Immature natural killer cell (primary cell): ENCODE measurements at regions not wholly inside any gene's neighbourhood (a gene's known extent, or its start where the extent isn't known, plus 50 kb on each side); places are given as distances from the start of the nearest gene placed in this dataset.

Source experiments
- DNase-seq, 3 donors: peaks; one replicate each; pipeline ENCODE4 v3.0.0; 2022; ENCODE audit warnings: mixed read lengths in 1 of 3
- H3K27ac Mint-ChIP-seq, 6 donors: one replicate each; pipeline ENCODE4 v1.8.0; 2020; ENCODE audit warnings: mixed read lengths in 6 of 6, mild to moderate bottlenecking in 5 of 6, inconsistent platforms in 4 of 6, moderate library complexity in 3 of 6
- H3K27me3 Mint-ChIP-seq, 3 donors: one replicate each; pipeline ENCODE4 v1.8.0; 2020 to 2021; ENCODE audit warnings: low read depth in 3 of 3, mild to moderate bottlenecking in 3 of 3, mixed read lengths in 3 of 3, moderate library complexity in 3 of 3, inconsistent platforms in 1 of 3
- H3K36me3 Mint-ChIP-seq, 3 donors: one replicate each; pipeline ENCODE4 v1.8.0; 2020; ENCODE audit warnings: mixed read lengths in 3 of 3, inconsistent platforms in 2 of 3, mild to moderate bottlenecking in 2 of 3
- H3K4me1 Mint-ChIP-seq, 2 donors: one replicate each; pipeline ENCODE4 v1.8.0; 2020; ENCODE audit warnings: inconsistent platforms in 2 of 2, mild to moderate bottlenecking in 2 of 2, mixed read lengths in 2 of 2, moderate library complexity in 1 of 2
- H3K4me3 Mint-ChIP-seq, 5 donors: one replicate each; pipeline ENCODE4 v1.8.0; 2020; ENCODE audit warnings: mild to moderate bottlenecking in 5 of 5, mixed read lengths in 5 of 5, inconsistent platforms in 3 of 5, moderate library complexity in 3 of 5
- H3K9me3 Mint-ChIP-seq, 6 donors: one replicate each; pipeline ENCODE4 v1.8.0; 2020; ENCODE audit warnings: mild to moderate bottlenecking in 6 of 6, mixed read lengths in 6 of 6, inconsistent platforms in 4 of 6, moderate library complexity in 3 of 6

DNA sequence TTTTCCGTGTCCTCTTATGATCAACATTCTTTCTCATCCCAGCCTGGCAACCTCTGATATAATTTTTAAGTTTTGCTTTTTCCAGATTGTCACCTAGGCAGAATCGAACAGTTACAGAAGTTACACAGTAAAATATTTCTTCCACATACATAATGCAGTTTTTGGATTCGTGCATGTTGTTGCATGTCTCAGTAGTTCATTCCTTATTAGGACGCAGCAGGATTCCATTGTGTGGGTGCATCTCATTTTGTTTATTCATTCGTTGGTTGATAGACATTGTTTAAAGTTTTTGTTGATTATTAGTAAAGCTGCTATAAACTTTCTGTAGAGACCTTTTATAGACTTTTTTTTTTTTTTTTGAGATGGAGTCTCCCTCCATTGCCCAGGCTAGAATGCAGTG, 284.3 kb upstream of the FERMT1 start:
- Mint-ChIP-seq H3K36me3 (no peaks in the 10 kb centered on the region), H3K9me3 (peaks cover 0 to 5% (median 3%) of the 10 kb centered on the region in 6 donors), H3K4me3 (no peak overlapping the region), H3K27ac (no peak overlapping the region), H3K27me3 (no peaks in the 10 kb centered on the region), H3K4me1 (no peaks in the 10 kb centered on the region)
- DNase-seq: no peak

DNA sequence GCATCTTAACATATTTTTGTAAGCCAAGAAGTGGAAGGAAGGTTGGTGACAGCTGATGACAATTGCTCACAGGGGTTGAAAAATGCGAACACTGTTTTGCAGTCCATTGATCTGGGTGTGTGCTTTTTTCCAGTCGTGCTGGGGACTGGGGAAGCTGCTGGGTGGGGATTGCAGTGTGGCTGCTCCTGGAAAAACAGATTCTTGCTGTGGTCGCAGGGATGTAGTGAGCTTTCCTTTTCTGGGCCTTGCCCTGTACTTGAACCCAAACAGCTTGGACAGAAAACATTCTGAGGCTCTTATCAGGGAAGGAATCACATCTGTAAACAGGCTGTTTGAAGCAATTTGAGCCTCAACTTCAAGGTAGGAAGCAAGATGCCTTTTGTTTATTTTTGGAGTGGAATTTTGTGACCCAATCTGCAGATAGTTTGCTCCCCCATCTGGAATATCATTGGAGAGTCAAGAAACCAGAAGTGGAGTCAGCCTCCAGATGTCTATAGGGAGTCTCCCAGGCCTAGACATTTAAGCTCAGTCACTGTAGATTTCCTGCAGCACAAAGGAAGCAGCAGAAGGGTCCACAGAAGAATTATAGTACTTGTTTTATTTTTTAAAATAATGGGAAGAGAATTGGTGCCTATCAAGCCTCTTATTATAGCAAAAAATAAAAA, 279.2 kb upstream of the FERMT1 start:
- DNase-seq: no peak
- Mint-ChIP-seq H3K4me3 (no peak overlapping the region), H3K9me3 (peaks cover 0 to 5% (median 0%) of the 10 kb centered on the region in 6 donors), H3K27ac (no peak overlapping the region), H3K36me3 (no peaks in the 10 kb centered on the region), H3K27me3 (peaks cover 0 to 2% (median 0%) of the 10 kb centered on the region in 3 donors), H3K4me1 (no peaks in the 10 kb centered on the region)

DNA sequence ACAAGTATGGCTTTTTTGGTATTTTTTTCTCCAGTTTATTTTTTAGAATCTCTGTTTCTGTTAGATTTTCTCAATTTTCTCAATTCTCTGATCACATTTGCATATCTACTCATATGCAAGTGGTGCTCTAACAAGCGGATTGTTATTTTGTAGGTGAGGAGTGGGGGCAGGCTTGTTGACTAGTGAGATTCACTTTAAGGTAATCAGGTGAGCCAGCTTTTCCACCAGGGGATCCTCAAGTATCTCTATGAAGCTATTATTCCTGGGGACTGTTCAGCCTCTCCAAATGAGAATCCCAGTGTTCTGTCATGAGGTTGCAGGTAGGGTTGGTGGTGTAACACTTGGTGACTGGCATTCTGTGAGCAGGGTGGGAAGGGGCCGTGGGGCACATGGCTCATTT, 274.3 kb upstream of the FERMT1 start:
- Mint-ChIP-seq H3K36me3 (no peaks in the 10 kb centered on the region), H3K27me3 (peaks cover 0 to 2% (median 0%) of the 10 kb centered on the region in 3 donors), H3K4me3 (no peak overlapping the region), H3K27ac (no peak overlapping the region), H3K4me1 (no peaks in the 10 kb centered on the region), H3K9me3 (peaks cover 0 to 7% (median 0%) of the 10 kb centered on the region in 6 donors)
- no peak for DNase-seq

DNA sequence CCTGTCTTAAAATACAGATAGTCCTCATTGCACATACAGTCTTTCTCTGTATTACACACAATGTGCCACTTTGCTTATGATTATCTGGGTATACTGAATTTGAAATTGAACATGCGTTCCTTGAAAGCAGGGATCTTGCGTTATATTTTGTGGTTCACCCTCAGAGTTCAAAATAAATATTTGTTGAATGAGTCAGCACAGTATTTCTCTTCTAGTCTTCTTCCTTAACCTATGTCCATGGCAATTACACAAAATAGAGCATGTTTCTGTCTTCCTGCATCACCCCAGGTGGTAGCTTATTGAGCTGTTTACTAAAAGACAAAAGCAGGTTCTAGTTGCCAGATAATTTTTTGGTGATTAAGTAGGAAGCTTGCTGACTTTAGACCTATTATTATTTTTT, 272.9 kb upstream of the FERMT1 start:
- Mint-ChIP-seq H3K27ac (no peak overlapping the region), H3K4me3 (no peak overlapping the region), H3K36me3 (no peaks in the 10 kb centered on the region), H3K27me3 (peaks cover 0 to 2% (median 0%) of the 10 kb centered on the region in 3 donors), H3K9me3 (peaks cover 0 to 3% (median 0%) of the 10 kb centered on the region in 6 donors), H3K4me1 (no peaks in the 10 kb centered on the region)
- no peak for DNase-seq

DNA sequence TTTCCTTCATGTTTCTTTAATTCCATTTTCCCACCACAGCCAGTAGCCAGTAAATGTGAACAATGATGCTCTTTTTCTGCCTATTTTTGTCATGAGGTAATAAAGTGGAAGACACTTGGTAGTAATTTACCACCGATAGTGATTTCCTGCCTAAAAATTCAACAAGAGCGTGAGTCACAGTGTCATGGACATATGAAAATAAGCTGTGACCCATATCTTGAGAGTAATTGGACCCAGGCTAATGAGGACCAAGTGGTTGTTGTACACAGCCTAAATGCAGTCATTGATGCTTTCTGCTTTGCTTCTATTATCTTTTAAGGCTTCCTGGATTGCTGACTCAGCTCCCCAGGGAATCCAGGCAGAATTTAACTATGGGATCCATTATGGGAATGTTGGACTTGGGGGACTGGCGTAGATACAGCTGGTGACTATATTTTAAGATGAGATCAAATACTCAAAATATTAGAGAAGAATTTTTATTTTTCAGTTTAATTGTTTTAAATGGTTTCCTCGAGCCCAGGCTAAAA, 265.9 kb upstream of the FERMT1 start:
- H3K27me3 Mint-ChIP-seq: peaks cover 0 to 3% (median 0%) of the 10 kb centered on the region in 3 donors
- no peak overlapping the region for H3K27ac Mint-ChIP-seq
- no peak overlapping the region for H3K4me3 Mint-ChIP-seq
- H3K9me3 Mint-ChIP-seq: peaks cover 0 to 14% (median 0%) of the 10 kb centered on the region in 6 donors
- H3K4me1 Mint-ChIP-seq: no peaks in the 10 kb centered on the region
- H3K36me3 Mint-ChIP-seq: no peaks in the 10 kb centered on the region
- no peak for DNase-seq

DNA sequence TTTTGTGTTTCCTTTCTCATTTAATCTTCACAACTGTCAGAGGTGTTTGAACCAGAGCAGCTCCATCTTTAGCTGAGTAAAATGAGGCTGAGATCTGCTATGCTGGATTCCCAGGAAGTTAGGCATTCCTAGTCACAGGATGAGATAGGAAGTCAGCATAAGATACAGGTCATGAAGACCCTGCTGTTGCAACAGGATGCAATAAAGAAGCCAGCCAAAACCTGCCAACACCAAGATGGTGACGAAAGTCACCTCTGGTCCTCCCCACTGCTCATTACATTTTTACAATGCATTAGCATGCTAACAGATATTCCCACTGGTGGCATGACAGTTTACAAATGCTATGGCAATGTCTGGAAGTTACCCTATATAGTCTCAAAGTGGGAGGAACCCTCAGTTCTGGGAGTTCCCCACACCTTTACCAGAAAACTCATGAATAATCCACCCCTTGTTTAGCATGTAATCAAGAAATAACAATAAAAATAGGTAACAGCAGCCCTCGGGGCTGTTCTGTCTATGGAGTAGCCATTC, 262.2 kb upstream of the FERMT1 start:
- H3K36me3 Mint-ChIP-seq: no peaks in the 10 kb centered on the region
- no peak for DNase-seq
- H3K9me3 Mint-ChIP-seq: peaks cover 0 to 14% (median 0%) of the 10 kb centered on the region in 6 donors
- no peak overlapping the region for H3K4me3 Mint-ChIP-seq
- H3K27ac Mint-ChIP-seq: no peak overlapping the region
- H3K4me1 Mint-ChIP-seq: no peaks in the 10 kb centered on the region
- peaks cover 0 to 5% (median 2%) of the 10 kb centered on the region in 3 donors for H3K27me3 Mint-ChIP-seq

DNA sequence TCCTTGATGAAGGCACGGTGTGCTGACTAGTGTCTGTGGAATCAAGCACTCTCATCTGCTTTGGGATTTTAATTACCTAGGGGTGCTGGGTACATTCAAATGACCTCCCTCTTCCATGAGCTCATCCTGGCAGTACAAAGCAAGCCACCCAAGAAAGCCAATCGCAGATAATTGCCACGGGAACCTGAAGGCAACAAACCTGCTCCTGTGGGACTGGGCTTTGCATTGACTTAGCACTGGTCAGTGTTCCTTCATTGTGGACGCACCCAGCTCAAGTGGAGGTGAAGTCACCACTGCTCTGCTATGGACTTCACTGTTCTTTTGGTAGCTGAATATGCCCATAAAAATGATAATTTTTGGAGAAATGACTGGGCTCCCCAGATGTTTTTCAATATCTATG, 261.6 kb upstream of the FERMT1 start:
- Mint-ChIP-seq H3K27me3 (peaks cover 0 to 5% (median 2%) of the 10 kb centered on the region in 3 donors), H3K4me1 (no peaks in the 10 kb centered on the region), H3K4me3 (no peak overlapping the region), H3K9me3 (peaks cover 0 to 14% (median 0%) of the 10 kb centered on the region in 6 donors), H3K36me3 (no peaks in the 10 kb centered on the region), H3K27ac (no peak overlapping the region)
- DNase-seq: no peak

DNA sequence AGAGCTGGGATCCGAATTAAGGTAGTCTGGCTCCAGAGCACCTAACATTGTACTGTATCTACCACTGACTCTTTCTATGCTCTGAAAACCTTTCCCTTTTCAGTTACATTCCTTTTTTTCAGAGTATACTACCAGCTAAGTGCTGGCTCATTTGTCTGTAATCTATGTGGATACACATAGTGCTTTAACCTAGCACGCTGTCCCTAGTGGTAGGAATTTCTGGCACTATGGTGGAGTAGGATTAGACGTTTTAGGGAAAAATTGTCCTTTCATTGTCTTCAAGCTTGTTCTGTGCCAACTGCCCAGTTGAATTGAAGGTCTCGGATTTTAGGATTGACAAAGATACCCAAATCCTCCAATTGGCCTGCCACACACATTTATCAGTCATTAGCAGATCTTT, 259.1 kb upstream of the FERMT1 start:
- Mint-ChIP-seq H3K4me3 (no peak overlapping the region), H3K9me3 (peaks cover 0 to 2% (median 0%) of the 10 kb centered on the region in 6 donors), H3K27ac (no peak overlapping the region), H3K36me3 (no peaks in the 10 kb centered on the region), H3K4me1 (no peaks in the 10 kb centered on the region), H3K27me3 (peaks cover 0 to 5% (median 4%) of the 10 kb centered on the region in 3 donors)
- no peak for DNase-seq

DNA sequence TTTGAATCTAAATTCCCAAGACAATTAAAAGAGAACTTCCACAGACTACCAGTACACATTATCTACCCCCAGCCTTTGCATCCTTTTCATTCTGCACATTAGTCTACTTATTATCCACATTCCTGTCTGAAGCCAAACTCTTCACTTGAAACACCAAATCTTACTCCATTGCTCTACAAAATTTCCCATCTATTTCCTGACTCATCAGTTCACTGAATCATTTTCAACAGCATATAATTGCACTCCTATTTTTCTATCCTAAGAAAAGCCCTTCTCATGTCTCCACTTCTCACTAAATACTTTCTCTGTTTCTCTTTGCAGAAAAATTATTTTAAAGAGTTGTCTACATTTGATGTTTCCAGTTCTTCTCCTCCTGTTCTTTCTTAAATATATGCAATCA, 239.4 kb upstream of the FERMT1 start:
- Mint-ChIP-seq H3K9me3 (peaks cover 0 to 5% (median 2%) of the 10 kb centered on the region in 6 donors), H3K27me3 (no peaks in the 10 kb centered on the region), H3K27ac (no peak overlapping the region)

DNA sequence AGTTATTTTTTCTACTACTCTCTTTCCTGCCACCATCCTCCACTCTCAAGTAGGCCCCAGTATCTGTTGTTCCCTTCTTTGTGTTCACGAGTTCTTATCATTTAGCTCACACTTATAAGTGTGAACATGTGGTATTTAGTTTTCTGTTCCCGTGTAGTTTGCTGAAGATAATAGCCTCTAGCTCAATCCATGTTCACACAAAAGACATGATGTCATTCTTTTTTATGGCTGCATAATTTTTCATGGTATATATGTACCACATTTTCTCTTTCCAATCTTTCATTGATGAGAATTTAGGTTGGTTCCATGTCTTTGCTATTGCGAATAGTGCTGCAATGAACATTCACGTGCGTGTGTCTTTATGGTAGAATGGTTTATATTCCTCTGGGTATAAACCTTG, 237.9 kb upstream of the FERMT1 start:
- no peak for DNase-seq
- H3K36me3 Mint-ChIP-seq: no peaks in the 10 kb centered on the region
- H3K9me3 Mint-ChIP-seq: peaks cover 0 to 3% (median 0%) of the 10 kb centered on the region in 6 donors
- H3K27ac Mint-ChIP-seq: no peak overlapping the region
- no peaks in the 10 kb centered on the region for H3K4me1 Mint-ChIP-seq
- peaks cover 0 to 1% (median 1%) of the 10 kb centered on the region in 3 donors for H3K27me3 Mint-ChIP-seq
- H3K4me3 Mint-ChIP-seq: no peak overlapping the region

More for the DNA sequence above, 239.4 kb upstream of the FERMT1 start:
- Mint-ChIP-seq H3K36me3 (no peaks in the 10 kb centered on the region), H3K4me1 (no peaks in the 10 kb centered on the region), H3K4me3 (no peak overlapping the region)
- no peak for DNase-seq

DNA sequence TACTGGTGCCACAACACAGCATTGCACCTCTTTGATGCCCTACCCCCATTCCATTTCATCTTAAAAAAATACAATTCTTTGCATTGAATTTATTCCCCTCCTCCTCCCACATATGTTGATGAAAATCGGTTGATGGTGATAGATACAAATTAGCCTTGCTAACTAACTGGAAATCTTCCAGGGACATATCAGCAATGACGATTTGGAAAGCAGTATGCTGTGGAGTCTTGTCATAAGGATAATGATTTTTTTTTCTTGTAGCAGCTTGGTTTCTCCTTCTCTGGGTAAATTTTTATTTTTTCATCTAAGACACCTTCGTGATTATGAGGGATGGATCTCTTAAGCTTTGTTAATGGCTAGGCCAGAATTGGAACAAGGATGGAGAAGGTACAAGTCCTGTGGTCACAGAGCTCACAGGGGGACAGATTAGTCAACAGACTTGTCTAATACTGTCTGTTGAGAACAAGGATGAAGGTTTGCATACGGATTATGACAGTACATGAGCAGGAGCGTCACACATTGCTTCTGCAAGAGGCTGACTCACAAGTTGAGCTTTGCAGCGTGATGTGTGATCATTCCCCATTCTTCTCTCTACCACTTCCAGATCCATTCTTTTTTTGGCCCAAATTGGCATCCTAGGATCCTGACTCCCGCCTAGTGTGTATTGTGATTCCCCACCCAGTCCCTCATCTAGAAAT, 233.1 kb upstream of the FERMT1 start:
- no peak for DNase-seq
- H3K27ac Mint-ChIP-seq: no peak overlapping the region
- no peaks in the 10 kb centered on the region for H3K4me1 Mint-ChIP-seq
- H3K4me3 Mint-ChIP-seq: no peak overlapping the region
- peaks cover 0 to 1% (median 1%) of the 10 kb centered on the region in 3 donors for H3K27me3 Mint-ChIP-seq
- no peaks in the 10 kb centered on the region for H3K36me3 Mint-ChIP-seq
- H3K9me3 Mint-ChIP-seq: peaks cover 0 to 7% (median 0%) of the 10 kb centered on the region in 6 donors

DNA sequence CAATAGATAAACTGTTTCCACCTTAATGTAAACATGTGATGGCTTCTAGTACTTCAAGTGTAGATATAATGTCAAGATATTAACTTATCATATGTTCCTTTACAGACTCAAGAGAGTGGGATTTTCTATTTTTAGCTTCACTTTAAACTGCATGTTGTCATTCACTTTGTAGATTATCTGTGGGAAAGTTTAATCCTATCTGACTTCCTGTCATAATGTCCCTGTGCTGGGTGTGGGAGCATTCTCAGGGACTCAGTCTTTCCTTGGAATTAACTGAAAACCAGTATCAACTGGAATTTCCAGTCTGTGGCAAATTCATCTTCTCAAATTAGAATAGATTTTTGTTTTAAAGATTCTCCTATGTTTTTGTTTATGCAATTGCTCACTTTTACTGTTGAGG, 226.1 kb upstream of the FERMT1 start:
- Mint-ChIP-seq H3K4me3 (no peak overlapping the region), H3K27ac (no peak overlapping the region), H3K27me3 (peaks cover 1 to 3% (median 2%) of the 10 kb centered on the region in 3 donors), H3K4me1 (no peaks in the 10 kb centered on the region), H3K36me3 (no peaks in the 10 kb centered on the region), H3K9me3 (peaks cover 0 to 11% (median 0%) of the 10 kb centered on the region in 6 donors)
- no peak for DNase-seq

DNA sequence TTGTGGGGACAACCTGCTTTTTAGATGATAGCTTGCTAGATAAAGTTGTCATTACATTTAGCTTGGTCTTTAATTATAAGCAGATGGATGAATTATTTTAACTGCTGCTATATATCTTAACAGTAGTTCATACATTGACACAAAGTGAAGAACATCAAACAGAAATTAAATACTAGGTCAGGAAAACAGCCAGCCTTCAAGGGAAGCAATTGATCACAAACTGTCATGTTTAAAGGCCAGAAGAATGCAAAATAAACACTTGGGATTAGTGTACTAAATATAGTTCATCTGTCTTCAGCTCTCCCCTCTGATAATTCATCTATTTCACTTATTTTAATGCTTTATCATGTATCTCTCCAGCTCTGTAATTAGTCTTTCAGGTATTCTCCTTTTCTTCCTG, 225.1 kb upstream of the FERMT1 start:
- no peak overlapping the region for H3K27ac Mint-ChIP-seq
- no peak overlapping the region for H3K4me3 Mint-ChIP-seq
- peaks cover 0 to 7% (median 0%) of the 10 kb centered on the region in 6 donors for H3K9me3 Mint-ChIP-seq
- DNase-seq: no peak
- H3K27me3 Mint-ChIP-seq: peaks cover 1 to 3% (median 2%) of the 10 kb centered on the region in 3 donors
- H3K36me3 Mint-ChIP-seq: no peaks in the 10 kb centered on the region
- no peaks in the 10 kb centered on the region for H3K4me1 Mint-ChIP-seq

DNA sequence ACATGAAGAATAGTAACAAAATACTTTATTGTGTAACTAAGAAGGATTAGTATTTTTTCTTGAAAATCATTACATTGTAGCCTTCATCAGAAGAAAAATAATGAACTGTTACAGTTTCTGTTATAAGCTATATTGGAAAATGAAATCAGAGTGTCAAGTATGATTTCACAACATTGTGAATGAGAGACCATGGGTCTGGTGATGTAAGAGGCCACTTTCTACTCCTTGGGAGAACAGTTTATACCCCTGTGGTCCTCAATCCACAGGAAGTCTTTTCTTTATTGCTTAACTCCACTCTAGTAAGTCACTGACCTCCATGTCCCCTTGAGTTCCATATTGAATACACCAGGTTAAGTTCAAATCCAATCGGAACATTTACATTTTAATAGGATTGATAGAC, 218.7 kb upstream of the FERMT1 start:
- Mint-ChIP-seq H3K27me3 (peaks cover 1 to 3% (median 2%) of the 10 kb centered on the region in 3 donors), H3K4me3 (no peak overlapping the region), H3K9me3 (peaks cover 0 to 6% (median 0%) of the 10 kb centered on the region in 6 donors), H3K4me1 (no peaks in the 10 kb centered on the region), H3K27ac (no peak overlapping the region), H3K36me3 (no peaks in the 10 kb centered on the region)
- no peak for DNase-seq
